Vagina (tissue), 2 donors: ENCODE measurements at regions not wholly inside any gene's neighbourhood (a gene's known extent, or its start where the extent isn't known, plus 50 kb on each side); places are given as distances from the start of the nearest gene placed in this dataset.

ENCODE experiments used
- DNase-seq, 2 donors: peaks; one replicate each; pipeline ENCODE4 v3.0.0-alpha.2; 2017; ENCODE audit errors: extremely low spot score in 2 of 2
- H3K27ac ChIP-seq: fragments of 200-600 bp; sonication (generic); one replicate; pipeline ENCODE4 v1.5.1; 2019
- H3K27me3 ChIP-seq: fragments of 200-600 bp; sonication (generic); one replicate; pipeline ENCODE4 v1.5.1; 2019
- H3K36me3 ChIP-seq, 2 donors: fragments of 200-600 bp; sonication (generic); one replicate each; pipeline ENCODE4 v1.5.1; 2017 to 2019
- H3K4me1 ChIP-seq: fragments of 200-600 bp; sonication (generic); one replicate; pipeline ENCODE4 v1.5.1; 2019
- H3K4me3 ChIP-seq, 2 donors: fragments of 200-600 bp; sonication (generic); 1 replicate in 1 of 2; 2 replicates in 1 of 2; pipeline ENCODE4 v1.5.1; 2016 to 2019
- H3K9me3 ChIP-seq: fragments of 200-600 bp; sonication (generic); one replicate; pipeline ENCODE4 v1.5.1; 2019
- CTCF ChIP-seq, 3 experiments: fragments of 450-650 bp in 2 of 3; fragments of 200-600 bp in 1 of 3; sonication (generic) in 1 of 3; IDR thresholded peaks; one replicate each; pipeline ENCODE4 v1.5.1; 2017 to 2019; ENCODE audit warnings: antibody characterized with exemption in 3 of 3, mild to moderate bottlenecking in 2 of 3, moderate library complexity in 2 of 3
- POLR2A ChIP-seq, 2 donors: fragments of 450-650 bp; IDR thresholded peaks; one replicate each; pipeline ENCODE4 v1.6.1; 2017; ENCODE audit warnings: antibody characterized with exemption in 2 of 2, mild to moderate bottlenecking in 2 of 2, moderate library complexity in 2 of 2
- POLR2AphosphoS5 ChIP-seq, 2 donors: sonication (generic); formaldehyde crosslinking; IDR thresholded peaks; one replicate each; pipeline ENCODE4 v1.9.0; 2017; ENCODE audit warnings: antibody characterized with exemption in 2 of 2, mild to moderate bottlenecking in 2 of 2, low read depth in 1 of 2; ENCODE audit not compliant: insufficient read depth in 1 of 2
- intact Hi-C: fragments of 100-400 bp; cut with DNase I; formaldehyde crosslinking; loops from one replicate; pipeline ENCODE4 v1.15.1; 2023

GRCh38 chr3:33989229-33989628, 190.8 kb downstream of the PDCD6IP start:
- intact Hi-C loops = no loop called here
- Histone ChIP-seq H3K27me3 (no peaks in the 10 kb centered on the region), H3K9me3 (no peaks in the 10 kb centered on the region), H3K4me3 (no peak overlapping the region), H3K4me1 (no peaks in the 10 kb centered on the region), H3K36me3 (no peaks in the 10 kb centered on the region), H3K27ac (no peak overlapping the region)
- no peak for TF ChIP-seq POLR2AphosphoS5 (IDR thresholded peaks at IDR 0.05; ENCODE audit: insufficient read depth in 1 of 2, low read depth in 1 of 2)
- TF ChIP-seq CTCF (IDR thresholded peaks at IDR 0.05) = no peak
- no peak for TF ChIP-seq POLR2A (IDR thresholded peaks at IDR 0.05)
- no peak for DNase-seq

GRCh38 chr3:33991673-33992072, 193.2 kb downstream of the PDCD6IP start:
- Histone ChIP-seq H3K4me3 (no peak overlapping the region), H3K36me3 (no peaks in the 10 kb centered on the region), H3K9me3 (no peaks in the 10 kb centered on the region), H3K27ac (no peak overlapping the region), H3K4me1 (no peaks in the 10 kb centered on the region), H3K27me3 (no peaks in the 10 kb centered on the region)
- no peak for TF ChIP-seq POLR2A (IDR thresholded peaks at IDR 0.05)
- no peak for TF ChIP-seq CTCF (IDR thresholded peaks at IDR 0.05)
- TF ChIP-seq POLR2AphosphoS5 (IDR thresholded peaks at IDR 0.05; ENCODE audit: insufficient read depth in 1 of 2, low read depth in 1 of 2) = no peak
- DNase-seq = no peak
- intact Hi-C loops = no loop called here

GRCh38 chr3:33993631-33994030, 195.2 kb downstream of the PDCD6IP start:
- Histone ChIP-seq H3K27ac (no peak overlapping the region), H3K4me1 (no peaks in the 10 kb centered on the region), H3K4me3 (no peak overlapping the region), H3K9me3 (no peaks in the 10 kb centered on the region), H3K27me3 (no peaks in the 10 kb centered on the region), H3K36me3 (no peaks in the 10 kb centered on the region)
- intact Hi-C loops = no loop called here
- DNase-seq = no peak
- TF ChIP-seq CTCF (IDR thresholded peaks at IDR 0.05) (no peak), POLR2A (IDR thresholded peaks at IDR 0.05) (no peak), POLR2AphosphoS5 (IDR thresholded peaks at IDR 0.05; ENCODE audit: insufficient read depth in 1 of 2, low read depth in 1 of 2) (no peak)

- DNase-seq = no peak
- Histone ChIP-seq H3K9me3 (no peaks in the 10 kb centered on the region), H3K4me1 (no peaks in the 10 kb centered on the region), H3K36me3 (no peaks in the 10 kb centered on the region), H3K27me3 (no peaks in the 10 kb centered on the region), H3K27ac (no peak overlapping the region), H3K4me3 (no peak overlapping the region)
- intact Hi-C loops = no loop called here
- TF ChIP-seq POLR2AphosphoS5 (IDR thresholded peaks at IDR 0.05; ENCODE audit: insufficient read depth in 1 of 2, low read depth in 1 of 2) (no peak), CTCF (IDR thresholded peaks at IDR 0.05) (no peak), POLR2A (IDR thresholded peaks at IDR 0.05) (no peak)
Measured at GRCh38 chr3:33994568-33994967, 196.1 kb downstream of the PDCD6IP start.

- no peaks in the 10 kb centered on the region for H3K9me3 ChIP-seq
- H3K4me1 ChIP-seq = no peaks in the 10 kb centered on the region
- H3K4me3 ChIP-seq = no peak overlapping the region
- H3K36me3 ChIP-seq = no peaks in the 10 kb centered on the region
- no peak for TF ChIP-seq POLR2AphosphoS5 (IDR thresholded peaks at IDR 0.05; ENCODE audit: insufficient read depth in 1 of 2, low read depth in 1 of 2)
- intact Hi-C loops = no loop called here
- H3K27me3 ChIP-seq = no peaks in the 10 kb centered on the region
- no peak for DNase-seq
- no peak overlapping the region for H3K27ac ChIP-seq
Measured at GRCh38 chr3:34000301-34000700, 201.9 kb downstream of the PDCD6IP start.

GRCh38 chr3:34001022-34001421, 202.6 kb downstream of the PDCD6IP start:
- H3K36me3 ChIP-seq = no peaks in the 10 kb centered on the region
- no peak overlapping the region for H3K27ac ChIP-seq
- no peak overlapping the region for H3K4me3 ChIP-seq
- no peaks in the 10 kb centered on the region for H3K4me1 ChIP-seq
- H3K9me3 ChIP-seq = no peaks in the 10 kb centered on the region
- TF ChIP-seq CTCF (IDR thresholded peaks at IDR 0.05) (no peak), POLR2AphosphoS5 (IDR thresholded peaks at IDR 0.05; ENCODE audit: insufficient read depth in 1 of 2, low read depth in 1 of 2) (no peak), POLR2A (IDR thresholded peaks at IDR 0.05) (no peak)
- no peaks in the 10 kb centered on the region for H3K27me3 ChIP-seq
- intact Hi-C loops = no loop called here
- DNase-seq = no peak
